HG02943 (cell line): ENCODE measurements at regions not wholly inside any gene's neighbourhood (a gene's known extent, or its start where the extent isn't known, plus 50 kb on each side); places are given as distances from the start of the nearest gene placed in this dataset.
"Not testable (repeated sequence)": the region's sequence is repeated elsewhere in the genome, so short reads cannot be mapped to it uniquely, and the experiment has no call there.

Experiments used
- ATAC-seq: cut with Tn5 transposase; IDR thresholded peaks from one replicate; pipeline ENCODE4 v1.9.1; 2021; ENCODE audit warnings: mild to moderate bottlenecking, low read depth, moderate library complexity; ENCODE audit not compliant: unreplicated experiment

DNA sequence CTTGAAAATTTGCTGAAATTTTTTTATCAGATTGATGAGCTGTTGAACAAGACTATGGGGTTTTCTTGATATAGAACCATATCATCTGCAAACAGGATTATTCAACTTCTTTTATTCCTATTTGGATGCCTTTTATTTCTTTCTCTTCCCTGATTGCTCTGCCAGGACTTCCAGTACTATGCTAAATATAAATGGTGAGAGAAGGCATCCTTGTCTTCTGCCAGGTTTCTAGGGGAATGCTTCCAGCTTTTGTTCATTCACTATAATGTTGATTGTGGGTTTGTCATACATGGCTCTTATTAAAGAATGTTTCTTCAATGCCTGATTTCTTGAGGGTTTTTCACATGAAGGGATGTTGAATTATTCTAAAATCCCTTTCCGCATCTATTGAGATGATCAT is 1139.5 kb downstream of the FAM133A start:
- ATAC-seq = no peak

DNA sequence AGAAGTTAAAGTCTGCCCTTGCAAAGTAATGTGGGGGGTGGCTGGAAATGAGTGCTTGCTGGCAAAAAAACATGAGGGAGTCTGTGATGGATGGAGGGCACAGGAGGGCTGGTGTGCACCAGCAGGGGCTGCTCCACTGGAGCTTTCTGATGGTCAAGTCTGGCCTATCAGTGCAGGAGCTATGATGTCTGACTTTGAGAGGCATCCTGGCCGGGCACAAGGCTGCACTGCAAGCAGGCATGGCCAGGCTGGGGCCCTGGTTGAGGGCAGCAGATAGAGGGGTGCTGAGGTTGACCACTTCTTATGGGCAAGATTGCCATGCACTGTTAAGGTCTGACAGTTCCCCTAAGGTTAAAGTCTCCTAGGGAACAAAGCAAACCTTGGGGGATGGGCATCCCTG is 1140.2 kb downstream of the FAM133A start:
- ATAC-seq = no peak

DNA sequence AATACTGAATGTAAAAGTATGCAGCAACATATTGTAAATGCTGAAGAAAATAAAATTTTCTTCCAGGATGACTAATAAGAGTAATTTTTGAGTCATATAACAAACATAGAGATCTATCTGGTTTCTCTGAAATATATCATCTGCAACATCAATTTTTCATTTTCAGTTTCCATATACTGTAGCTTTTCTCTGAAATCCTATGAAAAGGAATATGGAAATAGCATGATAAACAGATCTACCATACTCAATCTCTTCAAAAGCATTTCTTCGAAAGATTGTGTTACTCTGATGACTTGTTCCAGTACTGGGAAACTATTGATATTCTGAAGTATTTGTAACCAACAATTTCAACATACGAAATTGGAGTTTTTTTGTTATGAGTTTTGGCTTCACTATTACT is 1156.7 kb downstream of the FAM133A start:
- ATAC-seq = no peak

DNA sequence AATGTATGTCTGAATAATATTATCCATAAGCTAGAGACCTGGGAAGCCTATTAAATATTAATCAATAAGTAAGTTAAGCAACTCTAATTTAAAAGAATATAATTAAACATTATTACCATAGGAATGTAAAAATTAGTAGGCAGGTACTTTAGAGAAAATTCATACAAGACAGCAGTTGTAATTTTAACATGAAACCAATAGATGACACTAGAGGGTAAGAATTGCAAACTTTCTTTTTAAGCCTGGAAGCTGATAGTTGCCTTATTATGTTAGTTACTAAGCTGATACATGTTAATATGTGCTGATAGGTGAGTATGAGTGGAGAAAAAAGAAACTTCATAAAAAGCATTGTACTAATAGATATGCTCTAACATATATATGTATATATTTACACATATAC is 1157.4 kb downstream of the FAM133A start:
- no peak for ATAC-seq

DNA sequence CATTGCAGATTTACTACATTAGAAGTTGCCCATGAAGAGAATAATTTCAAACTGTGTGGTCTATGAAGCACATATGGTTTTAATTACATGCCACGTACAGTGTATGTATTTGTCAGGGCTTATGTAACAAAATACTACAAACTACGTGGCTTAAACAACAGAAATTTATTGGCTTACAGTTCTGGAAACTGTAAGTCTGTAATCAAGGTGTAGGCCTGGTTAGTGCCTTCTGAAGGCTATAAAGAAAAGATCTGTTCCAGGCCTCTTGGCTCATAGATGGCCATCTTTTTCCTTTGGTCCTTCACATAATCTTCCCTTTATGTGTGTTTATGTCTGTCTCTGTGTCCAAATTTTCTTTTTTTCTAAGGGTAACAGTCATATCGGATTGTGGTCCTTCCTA is 1160.2 kb downstream of the FAM133A start:
- ATAC-seq = no peak

DNA sequence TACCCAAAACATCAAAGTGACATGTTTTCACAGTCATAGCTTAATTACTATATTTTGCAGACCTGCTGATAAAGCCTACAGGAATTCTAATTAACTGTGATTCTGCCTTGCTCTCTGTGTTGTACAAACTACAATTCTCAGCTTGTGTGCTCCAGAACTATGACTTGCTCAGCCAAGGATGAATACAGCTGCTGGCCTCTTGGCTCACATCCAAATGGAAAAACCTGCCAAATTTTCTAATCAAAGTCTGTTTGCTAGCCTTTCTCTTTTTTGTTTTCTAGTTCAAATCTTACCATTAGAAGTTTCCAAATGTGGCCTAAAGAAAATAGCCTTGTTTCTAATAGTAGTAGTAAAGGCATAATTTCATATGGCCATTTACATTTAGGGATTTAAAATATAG is 1176.8 kb downstream of the FAM133A start:
- ATAC-seq = no peak

DNA sequence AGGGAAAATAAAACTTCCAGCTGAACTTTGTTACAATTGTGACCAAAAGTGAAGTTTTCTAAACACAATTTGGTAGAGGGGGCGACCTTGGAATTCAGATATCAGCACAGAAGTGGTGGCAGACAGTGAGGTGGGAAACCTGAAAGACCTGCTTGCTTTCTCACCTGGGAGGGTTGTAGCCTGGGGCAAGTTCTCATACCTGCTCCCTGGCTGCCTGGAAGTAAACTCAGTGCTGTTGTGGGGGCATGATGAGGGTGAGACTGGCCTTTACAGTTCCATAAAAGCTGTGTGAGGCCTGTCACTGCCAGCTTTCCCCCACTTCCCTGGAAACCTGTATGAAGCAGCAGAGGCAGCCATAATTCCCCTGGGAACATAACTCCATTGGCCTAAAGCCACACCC is 1180.2 kb downstream of the FAM133A start:
- ATAC-seq = no peak

DNA sequence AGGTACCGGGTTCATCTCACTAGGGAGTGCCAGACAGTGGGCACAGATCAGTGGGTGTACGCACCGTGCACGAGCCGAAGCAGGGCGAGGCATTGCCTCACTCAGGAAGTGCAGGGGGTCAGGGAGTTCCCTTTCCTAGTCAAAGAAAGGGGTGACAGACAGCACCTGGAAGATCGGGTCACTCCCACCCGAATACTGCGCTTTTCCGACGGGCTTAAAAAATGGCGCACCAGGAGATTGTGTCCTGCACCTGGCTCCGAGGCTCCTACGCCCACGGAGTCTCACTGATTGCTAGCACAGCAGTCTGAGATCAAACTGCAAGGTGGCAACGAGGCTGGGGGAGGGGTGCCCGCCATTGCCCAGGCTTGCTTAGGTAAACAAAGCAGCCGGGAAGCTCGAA is 1188.5 kb downstream of the FAM133A start:
- ATAC-seq = not testable (repeated sequence)

DNA sequence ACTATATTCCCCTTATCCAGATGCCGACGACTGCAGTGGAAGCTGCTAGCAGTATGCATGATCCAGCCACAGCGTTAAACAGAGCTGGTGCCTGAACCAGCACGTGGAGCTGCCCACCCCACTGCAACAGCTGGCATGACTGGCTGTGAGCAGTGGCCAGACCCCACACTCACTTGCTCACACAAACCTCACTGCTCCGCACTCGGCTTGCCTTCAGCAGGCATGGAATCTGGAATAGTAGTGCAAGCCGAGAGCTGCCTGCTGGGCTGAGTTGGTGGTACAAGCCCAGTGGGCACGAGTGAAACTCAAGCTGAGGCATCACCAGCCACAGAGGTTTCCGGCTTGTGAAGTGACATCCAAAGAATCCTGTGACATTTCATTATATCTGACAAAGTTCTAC is 1197.6 kb downstream of the FAM133A start:
- ATAC-seq = no peak

DNA sequence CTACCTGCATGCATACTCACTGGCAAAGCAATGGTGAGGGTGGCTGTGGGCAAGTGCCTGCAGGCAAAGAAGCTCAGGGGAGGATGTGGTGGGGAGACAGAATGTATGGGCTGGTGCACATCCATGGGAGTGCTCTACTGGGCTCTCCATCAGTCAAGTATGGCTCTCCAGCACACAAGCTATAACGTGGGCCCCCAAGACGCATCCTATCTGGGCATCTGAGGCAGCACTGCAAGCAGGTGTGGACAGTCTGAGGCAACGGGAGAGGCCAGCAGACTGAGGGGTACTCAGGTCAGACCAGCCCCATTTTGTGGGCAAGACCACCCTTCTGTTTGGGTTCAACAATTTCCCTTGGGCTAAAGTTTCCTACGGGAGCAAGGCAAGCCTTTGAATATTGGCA is 1227.8 kb downstream of the FAM133A start:
- ATAC-seq = no peak

DNA sequence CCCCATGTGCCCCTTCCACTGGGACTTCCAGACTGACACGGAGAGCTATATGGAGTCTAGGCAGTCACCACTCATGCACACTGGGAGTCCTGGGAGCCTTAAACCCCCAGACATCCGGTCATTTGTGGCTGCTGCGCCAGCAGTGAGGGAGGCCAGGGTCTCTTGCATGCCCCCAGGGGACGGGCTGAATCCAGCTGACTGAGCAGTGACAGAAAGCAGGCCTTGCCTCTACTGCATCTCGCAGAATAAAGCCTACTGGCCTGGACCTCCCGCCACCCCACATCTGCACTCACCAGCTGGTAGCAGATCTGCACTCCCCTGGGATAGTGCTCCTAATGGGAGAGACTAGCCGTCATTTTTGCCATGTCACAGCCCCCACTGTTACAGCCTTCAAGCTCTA is 1234.2 kb downstream of the FAM133A start:
- no peak for ATAC-seq

DNA sequence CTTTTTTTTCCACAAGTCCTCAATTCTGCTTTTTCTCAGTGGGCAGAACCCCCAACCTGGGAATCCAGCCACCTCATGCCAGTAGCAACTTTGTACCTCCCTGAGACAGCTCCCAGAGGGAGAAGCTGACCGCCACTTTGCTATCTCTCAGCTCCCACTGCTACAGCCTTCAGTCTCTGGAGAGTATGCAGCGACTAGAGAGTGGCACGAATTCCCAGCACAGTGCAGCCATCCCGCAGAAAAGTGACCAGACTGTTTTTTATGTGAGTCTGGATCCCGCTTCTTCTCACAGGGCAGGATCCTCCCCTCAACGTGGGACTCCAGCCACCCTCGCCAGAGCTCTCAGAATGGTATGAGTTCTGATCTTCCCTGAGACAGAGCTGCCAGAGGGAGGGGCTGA is 1234.6 kb downstream of the FAM133A start:
- no peak for ATAC-seq

DNA sequence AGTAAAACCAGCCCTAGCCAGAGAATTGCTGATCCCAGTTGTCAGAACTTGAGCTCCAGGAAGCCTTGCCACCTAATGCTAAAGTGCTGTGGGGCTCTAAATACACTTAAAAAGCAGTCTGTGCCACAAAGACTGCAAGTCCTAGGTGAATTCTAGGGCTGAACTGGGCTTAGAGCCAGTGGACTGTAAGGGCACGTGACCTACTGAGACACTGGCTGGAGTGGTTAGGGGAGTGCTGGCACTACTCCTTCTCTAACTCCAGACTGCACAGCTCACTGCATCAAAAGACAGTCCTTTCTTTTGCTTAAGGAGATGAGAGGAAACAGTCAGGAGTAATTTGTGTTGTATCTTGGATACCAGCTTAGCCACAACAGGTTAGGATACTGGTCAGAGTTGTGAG is 1240.2 kb downstream of the FAM133A start:
- no peak for ATAC-seq

DNA sequence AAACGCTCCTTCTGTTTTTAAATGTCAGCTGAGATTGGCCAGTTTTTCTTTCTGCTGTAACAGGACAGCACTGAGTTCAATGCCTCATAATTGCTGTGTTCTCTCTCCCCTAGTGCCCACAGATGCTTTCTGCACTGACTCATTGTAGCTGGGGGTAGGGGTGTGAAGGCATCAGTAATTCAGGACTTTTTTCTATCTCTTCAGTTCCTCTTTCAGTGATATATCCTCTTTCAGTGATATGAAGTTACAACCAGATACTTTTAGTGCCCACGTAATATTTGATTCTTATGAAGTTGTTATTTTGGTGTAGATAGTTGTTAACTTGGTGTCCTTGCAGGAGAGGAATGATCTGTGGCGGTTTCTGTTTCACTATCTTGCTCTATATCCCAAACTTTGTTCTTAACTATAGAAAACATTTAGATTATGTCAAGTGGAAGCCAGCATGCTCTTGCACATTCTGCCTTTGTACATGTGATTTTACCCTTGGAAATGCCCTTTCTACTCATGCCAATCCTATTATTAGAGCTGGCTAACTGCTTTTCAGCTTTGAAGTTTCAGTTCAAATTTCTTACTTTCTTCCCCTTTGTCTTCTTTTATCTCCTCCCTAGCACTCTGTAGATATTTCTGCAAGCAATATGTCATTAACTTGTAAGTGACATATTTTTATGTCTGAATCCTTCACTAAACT is 1258.4 kb downstream of the FAM133A start:
- ATAC-seq = no peak

DNA sequence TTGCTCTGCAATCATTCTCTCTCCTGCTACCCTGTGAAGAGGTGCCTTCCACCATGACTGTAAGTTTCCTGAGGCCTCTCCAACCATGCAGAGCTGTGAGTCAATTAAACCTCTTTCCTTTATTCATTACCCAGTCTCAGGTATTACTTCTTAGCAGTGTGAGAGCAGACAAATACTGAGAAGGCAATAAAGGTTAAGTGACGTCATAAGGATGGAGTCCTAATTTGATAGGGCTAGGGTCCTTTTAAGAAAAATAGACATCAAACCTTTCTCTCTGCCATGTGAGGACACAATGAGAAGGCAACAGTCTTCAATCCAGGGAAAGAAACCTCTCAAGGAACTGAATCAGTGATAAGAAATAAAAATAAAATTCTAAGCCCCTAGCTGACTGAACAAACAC is 1262.7 kb downstream of the FAM133A start:
- no peak for ATAC-seq

DNA sequence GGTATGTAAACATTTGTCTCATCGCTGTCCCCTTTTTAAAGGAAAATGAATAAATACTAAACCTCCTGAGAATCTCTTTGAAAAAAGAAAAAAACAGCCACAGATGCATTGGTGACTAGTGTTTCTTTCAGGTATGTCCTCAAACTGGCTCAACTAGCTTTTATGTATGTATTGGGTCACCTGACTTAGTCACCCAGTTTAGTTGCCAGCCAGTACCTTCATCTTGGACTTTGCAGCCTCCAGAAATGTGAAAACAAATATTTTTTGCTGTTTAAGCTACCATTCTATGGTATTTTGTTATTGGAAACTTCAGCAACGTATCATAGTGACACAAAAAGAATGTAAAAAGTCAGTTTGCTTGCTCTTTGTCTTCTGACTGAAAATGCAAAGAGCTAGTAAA is 1263.5 kb downstream of the FAM133A start:
- ATAC-seq = no peak

DNA sequence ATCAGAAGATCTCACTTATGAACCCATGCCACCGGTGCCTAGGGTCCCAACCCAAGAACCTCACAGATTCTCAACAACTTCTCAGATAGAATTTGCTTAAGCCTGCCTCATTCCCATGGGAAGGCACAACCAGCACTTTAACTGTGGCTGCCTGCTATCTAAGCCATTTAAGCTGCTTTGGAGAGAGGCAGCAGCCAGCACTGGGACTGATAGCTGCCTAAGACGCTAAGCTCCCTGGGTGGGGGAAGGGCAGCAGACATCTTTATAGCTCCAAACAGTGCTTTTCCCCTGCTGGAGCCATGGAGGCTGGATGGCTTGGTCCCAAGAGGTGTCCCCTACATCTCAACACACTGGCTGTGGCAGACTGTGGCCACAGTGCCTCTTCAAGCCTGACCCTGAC is 1268.6 kb downstream of the FAM133A start:
- no peak for ATAC-seq

DNA sequence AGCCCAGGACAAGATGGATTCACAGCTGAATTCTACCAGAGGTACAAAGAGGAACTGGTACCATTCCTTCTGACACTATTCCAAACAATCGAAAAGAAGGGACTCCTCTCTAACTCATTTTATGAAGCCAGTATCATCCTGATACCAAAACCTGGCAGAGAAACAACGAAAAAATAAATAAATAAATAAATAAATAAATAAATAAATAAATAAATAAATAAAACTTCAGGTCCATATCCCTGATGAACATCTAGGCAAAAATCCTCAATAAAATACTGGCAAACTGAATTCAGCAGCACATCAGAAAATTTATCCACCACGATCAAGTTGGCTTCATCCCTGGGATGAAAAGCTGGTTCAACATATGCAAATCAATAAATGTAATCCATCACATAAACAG is 1272.1 kb downstream of the FAM133A start:
- not testable (repeated sequence) for ATAC-seq

DNA sequence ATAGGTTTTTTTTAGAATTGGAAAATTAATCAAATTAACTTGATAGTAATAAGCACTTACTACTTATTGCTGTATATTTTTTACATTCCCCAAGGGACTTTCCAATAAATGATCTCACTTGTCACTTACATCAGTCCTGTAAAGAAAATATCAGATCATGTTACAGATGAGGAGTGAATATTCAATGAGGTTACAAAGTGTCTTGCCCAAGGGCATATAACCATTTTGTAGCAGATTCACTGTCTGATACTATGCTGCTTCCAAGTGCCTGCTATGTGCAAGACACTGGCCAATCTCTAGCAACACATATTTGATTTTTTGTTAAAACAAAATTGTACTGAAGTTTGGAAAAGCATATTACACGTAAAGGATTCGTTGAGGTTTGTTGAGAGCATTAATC is 1287.7 kb downstream of the FAM133A start:
- no peak for ATAC-seq

DNA sequence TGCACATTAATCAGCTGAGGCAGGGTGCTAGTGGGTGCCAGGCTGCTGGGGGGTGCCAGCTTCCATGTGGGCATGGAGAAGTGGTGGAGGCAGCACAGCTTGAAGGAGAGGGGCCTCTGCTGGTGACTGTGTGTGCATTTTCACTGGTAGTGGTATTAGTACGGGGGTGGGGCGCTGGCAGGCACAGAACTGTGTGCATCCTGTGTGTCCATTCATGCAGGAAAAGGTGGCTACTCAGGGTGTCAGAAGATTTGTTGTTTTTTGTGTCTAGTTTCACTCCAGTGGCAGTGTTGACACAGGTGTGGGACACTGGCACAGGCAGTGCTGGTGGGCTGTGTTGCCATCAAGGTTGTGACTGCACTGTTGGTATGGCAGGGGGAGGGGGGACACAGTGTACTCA is 1303.6 kb downstream of the FAM133A start:
- ATAC-seq = no peak

DNA sequence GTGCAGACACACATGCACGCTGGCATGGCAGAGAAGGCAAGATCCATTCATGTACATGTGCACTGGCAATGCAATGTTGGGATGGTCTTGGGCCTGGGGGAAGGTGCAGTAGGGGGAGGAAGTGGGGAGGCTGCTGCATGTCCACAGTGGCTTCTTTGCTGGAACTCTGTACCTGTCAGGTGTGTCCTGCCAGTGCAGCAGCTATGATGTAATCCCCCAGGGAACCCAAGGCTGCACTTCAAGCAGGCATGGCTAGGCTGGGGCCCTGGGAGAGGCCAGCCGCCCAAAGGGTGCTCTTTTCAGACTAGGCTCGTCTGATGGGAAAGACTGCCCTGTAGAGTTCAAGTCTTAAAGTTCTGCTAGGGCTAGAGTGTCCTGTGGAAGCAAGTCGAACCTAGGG is 1304.0 kb downstream of the FAM133A start:
- ATAC-seq = no peak
